ENCODE measurements at regions not wholly inside any gene's neighbourhood (a gene's known extent, or its start where the extent isn't known, plus 50 kb on each side); places are given as distances from the start of the nearest gene placed in this dataset.
A peak's percentile ranks its signal among the peaks of the same experiment; 100 is the strongest.

- Mint-ChIP-seq H3K36me3 (no peaks in the 10 kb centered on the region), H3K4me1 (ENCODE audit: unreplicated experiment) (peaks cover 5% of the 10 kb centered on the region), H3K27ac (no peak overlapping the region), H3K9me3 (no peaks in the 10 kb centered on the region), H3K4me3 (no peak overlapping the region), H3K27me3 (no peaks in the 10 kb centered on the region)
- TF ChIP-seq CTCF (conservative IDR thresholded peaks at IDR 0.05), result no peak
- no peak for DNase-seq (ENCODE audit: extremely low spot score, unreplicated experiment)
Observed at GRCh38 chr11:91406009-91406408, 818.6 kb upstream of the FAT3 start.

GRCh38 chr11:91404344-91404743 is 820.3 kb upstream of the FAT3 start:
- no peak for TF ChIP-seq CTCF (conservative IDR thresholded peaks at IDR 0.05)
- H3K4me3 Mint-ChIP-seq, result no peak overlapping the region
- no peak for DNase-seq (ENCODE audit: extremely low spot score, unreplicated experiment)

GRCh38 chr11:91397134-91397468 is 827.5 kb upstream of the FAT3 start:
- no peak for DNase-seq (ENCODE audit: extremely low spot score, unreplicated experiment)
- H3K36me3 Mint-ChIP-seq, result no peaks in the 10 kb centered on the region
- H3K27ac Mint-ChIP-seq, result peak overlapping the region; percentile 59
- peaks cover 28% of the 10 kb centered on the region for H3K4me1 Mint-ChIP-seq (ENCODE audit: unreplicated experiment)
- H3K4me3 Mint-ChIP-seq, result no peak overlapping the region
- H3K9me3 Mint-ChIP-seq, result no peaks in the 10 kb centered on the region
- TF ChIP-seq CTCF (conservative IDR thresholded peaks at IDR 0.05), result no peak
- H3K27me3 Mint-ChIP-seq, result no peaks in the 10 kb centered on the region

More at GRCh38 chr11:91404344-91404743, 820.3 kb upstream of the FAT3 start:
- Mint-ChIP-seq H3K36me3 (no peaks in the 10 kb centered on the region), H3K9me3 (no peaks in the 10 kb centered on the region), H3K27me3 (no peaks in the 10 kb centered on the region), H3K4me1 (ENCODE audit: unreplicated experiment) (peaks cover 5% of the 10 kb centered on the region), H3K27ac (no peak overlapping the region)

GRCh38 chr11:91396236-91397133 is 828.1 kb upstream of the FAT3 start:
- Mint-ChIP-seq H3K36me3 (no peaks in the 10 kb centered on the region), H3K27me3 (no peaks in the 10 kb centered on the region), H3K9me3 (no peaks in the 10 kb centered on the region), H3K4me3 (peak overlapping the region; percentile 13), H3K27ac (peak overlapping the region; percentile 59), H3K4me1 (ENCODE audit: unreplicated experiment) (peaks cover 32% of the 10 kb centered on the region)
- no peak for TF ChIP-seq CTCF (conservative IDR thresholded peaks at IDR 0.05)
- DNase-seq (ENCODE audit: extremely low spot score, unreplicated experiment), result no peak

- peaks cover 34% of the 10 kb centered on the region for H3K4me1 Mint-ChIP-seq (ENCODE audit: unreplicated experiment)
- TF ChIP-seq CTCF (conservative IDR thresholded peaks at IDR 0.05), result no peak
- no peak overlapping the region for H3K4me3 Mint-ChIP-seq
- H3K27me3 Mint-ChIP-seq, result no peaks in the 10 kb centered on the region
- DNase-seq (ENCODE audit: extremely low spot score, unreplicated experiment), result no peak
- H3K9me3 Mint-ChIP-seq, result no peaks in the 10 kb centered on the region
- peaks cover 4% of the 10 kb centered on the region for H3K36me3 Mint-ChIP-seq
- H3K27ac Mint-ChIP-seq, result peak overlapping the region; percentile 3
Observed at GRCh38 chr11:91394727-91395414, 829.7 kb upstream of the FAT3 start.

All from type B pancreatic cell (in vitro differentiated cells).